H1 (cell line): ENCODE measurements at regions not wholly inside any gene's neighbourhood (a gene's known extent, or its start where the extent isn't known, plus 50 kb on each side); places are given as distances from the start of the nearest gene placed in this dataset.

Source experiments
- CTCF ChIA-PET: fragments of 300-600 bp; sonication (Branson Sonifier 250); formaldehyde crosslinking; loops from one replicate; lab custom pipeline; 2021; ENCODE audit not compliant: partially characterized antibody; lab: Charles Lee
- POLR2A ChIA-PET: fragments of 300-600 bp; sonication (Branson Sonifier 250); formaldehyde crosslinking; loops from one replicate; lab custom pipeline; 2021; ENCODE audit warnings: inconsistent platforms; ENCODE audit not compliant: partially characterized antibody; lab: Charles Lee
- DNase-seq, 2 experiments: peaks; one replicate each; pipeline versions ENCODE4 v3.0.0 to v3.0.0-alpha.2; 2010 to 2022; ENCODE audit warnings: low spot score in 2 of 2, low read depth in 1 of 2, mixed read lengths in 1 of 2
- FAIRE-seq: peaks from 2 replicates; lab custom pipeline; 2011; peaks lifted over from hg19 to GRCh38; lab: Jason Lieb, UNC
- H2AFZ ChIP-seq: 2 replicates; pipeline ENCODE4 v1.8.1; 2012; ENCODE audit warnings: low read length, inconsistent platforms
- H2AK5ac ChIP-seq: 2 replicates; pipeline ENCODE4 v1.6.1; 2013; ENCODE audit warnings: low read depth, low read length
- H2BK120ac ChIP-seq: replicated peaks from 2 replicates; pipeline ENCODE3; 2013; ENCODE audit warnings: low read depth, low read length, inconsistent platforms
- H2BK12ac ChIP-seq: 2 replicates; pipeline ENCODE4 v1.6.1; 2013; ENCODE audit warnings: low read depth, low read length
- H2BK15ac ChIP-seq: 2 replicates; pipeline ENCODE4 v1.6.1; 2013; ENCODE audit warnings: low read length
- H2BK20ac ChIP-seq: 2 replicates; pipeline ENCODE4 v1.6.1; 2013; ENCODE audit warnings: low read length
- H2BK5ac ChIP-seq: 2 replicates; pipeline ENCODE4 v1.6.1; 2013; ENCODE audit warnings: low read depth, low read length
- H3K14ac ChIP-seq: 2 replicates; pipeline ENCODE4 v1.6.1; 2013; ENCODE audit warnings: inconsistent platforms; ENCODE audit not compliant: insufficient read length
- H3K18ac ChIP-seq: 2 replicates; pipeline ENCODE4 v1.6.1; 2013; ENCODE audit warnings: low read length; ENCODE audit errors: extremely low read depth
- H3K23ac ChIP-seq: 2 replicates; pipeline ENCODE4 v1.6.1; 2013; ENCODE audit warnings: inconsistent platforms; ENCODE audit not compliant: insufficient read length
- H3K23me2 ChIP-seq: 2 replicates; pipeline ENCODE4 v1.6.1; 2013; ENCODE audit warnings: low read depth, low read length
- H3K27ac ChIP-seq: 2 replicates; pipeline ENCODE4 v1.6.1; 2011; ENCODE audit warnings: low read depth, low read length, inconsistent platforms
- H3K27me3 ChIP-seq, 4 experiments: replicated peaks in 1 of 4; 1 replicate in 1 of 4; 2 replicates in 3 of 4; pipeline versions ENCODE4 v1.6.1 to v1.8.1; 2011 to 2013; ENCODE audit warnings: low read length in 3 of 4, mild to moderate bottlenecking in 3 of 4, inconsistent platforms in 2 of 4, mixed read lengths in 2 of 4, moderate library complexity in 1 of 4; ENCODE audit not compliant: control insufficient read depth in 3 of 4, insufficient read depth in 3 of 4; ENCODE audit errors: extremely low read depth in 1 of 4
- H3K36me3 ChIP-seq, 4 experiments: 2 replicates each; pipeline versions ENCODE4 v1.6.1 to v1.8.1; 2011 to 2013; ENCODE audit warnings: mild to moderate bottlenecking in 4 of 4, low read length in 3 of 4, moderate library complexity in 2 of 4, control low read depth in 1 of 4, inconsistent platforms in 1 of 4; ENCODE audit not compliant: insufficient read depth in 4 of 4, control insufficient read depth in 2 of 4
- H3K4ac ChIP-seq: replicated peaks from 2 replicates; pipeline ENCODE3; 2013; ENCODE audit warnings: low read length, low read depth, mixed read lengths, inconsistent platforms; ENCODE audit not compliant: insufficient read length
- H3K4me1 ChIP-seq, 4 experiments: replicated peaks in 1 of 4; 1 replicate in 1 of 4; 2 replicates in 3 of 4; pipeline versions ENCODE4 v1.6.1 to v1.8.1; 2011 to 2013; ENCODE audit warnings: low read length in 3 of 4, inconsistent platforms in 2 of 4, mixed read lengths in 1 of 4; ENCODE audit not compliant: insufficient read depth in 4 of 4, control insufficient read depth in 3 of 4
- H3K4me2 ChIP-seq, 2 experiments: 2 replicates each; pipeline versions ENCODE4 v1.6.1 to v1.8.1; 2011 to 2013; ENCODE audit warnings: low read depth in 2 of 2, low read length in 2 of 2, control low read depth in 1 of 2, inconsistent platforms in 1 of 2, mild to moderate bottlenecking in 1 of 2; ENCODE audit not compliant: insufficient read depth in 1 of 2
- H3K4me3 ChIP-seq, 4 experiments: fragments of 200-600, 300-600 bp in 1 of 4; sonication (generic), shearing (Covaris generic), sonication (Bioruptor Twin) in 1 of 4; 2 replicates each; pipeline versions ENCODE4 v1.5.1 to v1.8.1; 2011 to 2016; ENCODE audit warnings: low read length in 4 of 4, low read depth in 3 of 4, control low read depth in 2 of 4, inconsistent platforms in 2 of 4, mild to moderate bottlenecking in 2 of 4, mixed read lengths in 1 of 4, moderate library complexity in 1 of 4; ENCODE audit not compliant: insufficient read depth in 2 of 4; ENCODE audit errors: extremely low read depth in 1 of 4
- H3K56ac ChIP-seq: replicated peaks from 2 replicates; pipeline ENCODE3; 2013; ENCODE audit warnings: low read depth, mild to moderate bottlenecking, mixed read lengths, low read length, inconsistent platforms; ENCODE audit not compliant: insufficient read length
- H3K79me1 ChIP-seq: 2 replicates; pipeline ENCODE4 v1.6.1; 2013; ENCODE audit warnings: low read depth, low read length, control low read depth
- H3K79me2 ChIP-seq, 2 experiments: 2 replicates each; pipeline versions ENCODE4 v1.6.1 to v1.8.1; 2012 to 2013; ENCODE audit warnings: low read length in 2 of 2, mild to moderate bottlenecking in 2 of 2, inconsistent platforms in 1 of 2; ENCODE audit not compliant: insufficient read depth in 2 of 2, control insufficient read depth in 1 of 2
- H3K9ac ChIP-seq, 4 experiments: replicated peaks in 1 of 4; 1 replicate in 1 of 4; 2 replicates in 3 of 4; pipeline versions ENCODE4 v1.6.1 to v1.8.1; 2011 to 2013; ENCODE audit warnings: low read depth in 3 of 4, low read length in 3 of 4, control low read depth in 2 of 4, mild to moderate bottlenecking in 2 of 4, moderate library complexity in 2 of 4, inconsistent platforms in 1 of 4; ENCODE audit errors: extremely low read depth in 1 of 4
- H3K9me3 ChIP-seq, 2 experiments: 2 replicates each; pipeline versions ENCODE4 v1.6.1 to v1.8.1; 2012 to 2013; ENCODE audit warnings: mild to moderate bottlenecking in 2 of 2, moderate library complexity in 2 of 2, control low read depth in 1 of 2, inconsistent platforms in 1 of 2, low read depth in 1 of 2, low read length in 1 of 2, mixed read lengths in 1 of 2; ENCODE audit not compliant: insufficient read depth in 2 of 2
- H4K20me1 ChIP-seq, 2 experiments: replicated peaks in 1 of 2; 2 replicates each; pipeline versions ENCODE3 to v1.8.1; 2011 to 2013; ENCODE audit warnings: inconsistent platforms in 2 of 2, low read length in 2 of 2, mild to moderate bottlenecking in 1 of 2; ENCODE audit not compliant: insufficient read depth in 2 of 2, control insufficient read depth in 1 of 2
- H4K5ac ChIP-seq: 2 replicates; pipeline ENCODE4 v1.6.1; 2013; ENCODE audit warnings: low read length, low read depth, mixed read lengths, inconsistent platforms; ENCODE audit not compliant: insufficient read length
- H4K8ac ChIP-seq: 2 replicates; pipeline ENCODE4 v1.8.0; 2013; ENCODE audit warnings: mild to moderate bottlenecking, moderate library complexity, low read length, inconsistent platforms; ENCODE audit not compliant: insufficient read depth; ENCODE audit errors: extremely low read depth
- H4K91ac ChIP-seq: replicated peaks from 2 replicates; pipeline ENCODE3; 2013; ENCODE audit warnings: low read length, mixed read lengths, inconsistent platforms; ENCODE audit not compliant: insufficient read length
- ATF3 ChIP-seq: IDR thresholded peaks from 2 replicates; pipeline ENCODE4 v1.6.1; 2011; ENCODE audit warnings: low read depth, mild to moderate bottlenecking, low read length; ENCODE audit not compliant: insufficient read depth
- CTCF ChIP-seq, 3 experiments: IDR thresholded peaks; 1 replicate in 2 of 3; 2 replicates in 1 of 3; pipeline versions ENCODE4 v1.5.1 to v1.6.1; 2011; ENCODE audit warnings: low read length in 3 of 3, mild to moderate bottlenecking in 3 of 3, inconsistent platforms in 2 of 3, low read depth in 1 of 3, moderate library complexity in 1 of 3; ENCODE audit not compliant: insufficient read depth in 1 of 3; ENCODE audit errors: control extremely low read depth in 1 of 3
- POLR2A ChIP-seq, 2 experiments: IDR thresholded peaks; 1 replicate in 1 of 2; 2 replicates in 1 of 2; pipeline ENCODE4 v1.6.1; 2011; ENCODE audit warnings: low read depth in 2 of 2, low read length in 2 of 2, mild to moderate bottlenecking in 2 of 2; ENCODE audit errors: control extremely low read depth in 1 of 2
- RAD21 ChIP-seq, 2 experiments: IDR thresholded peaks in 1 of 2; conservative IDR thresholded peaks in 1 of 2; 2 replicates each; pipeline ENCODE4 v1.6.1; 2011; ENCODE audit warnings: low read depth in 2 of 2, low read length in 2 of 2, improper control_type of control experiment in 1 of 2, inconsistent platforms in 1 of 2, mild to moderate bottlenecking in 1 of 2, moderate library complexity in 1 of 2
- RXRA ChIP-seq: IDR thresholded peaks from 2 replicates; pipeline ENCODE4 v1.6.1; 2011; ENCODE audit warnings: low read depth, mild to moderate bottlenecking, low read length, moderate library complexity; ENCODE audit not compliant: insufficient read depth
- SIN3A ChIP-seq, 2 experiments: IDR thresholded peaks in 1 of 2; conservative IDR thresholded peaks in 1 of 2; 2 replicates each; pipeline ENCODE4 v1.6.1; 2011 to 2012; ENCODE audit warnings: low read length in 2 of 2, improper control_type of control experiment in 1 of 2, low read depth in 1 of 2, mild to moderate bottlenecking in 1 of 2
- TBP ChIP-seq: IDR thresholded peaks from 2 replicates; pipeline ENCODE4 v1.6.1; 2011; ENCODE audit warnings: low read depth, low read length, improper control_type of control experiment
- WGBS, 2 experiments: shearing (Covaris generic) in 1 of 2; methylation state at CpG; one replicate each; pipeline versions ENCODE4 v1.1.6 to v1.1.7; 2013 to 2015; ENCODE audit warnings: low lambda C conversion rate in 2 of 2, mixed read lengths in 2 of 2, inconsistent platforms in 1 of 2, low coverage in 1 of 2, missing lambda C conversion rate in 1 of 2; ENCODE audit not compliant: insufficient replicate concordance in 2 of 2, insufficient coverage in 1 of 2, insufficient read length in 1 of 2; ENCODE audit errors: extremely low coverage in 1 of 2, missing lambda C conversion rate in 1 of 2; 5-methylcytosine and 5-hydroxymethylcytosine counted together

GRCh38 chr1:11352058-11352715 is 79.2 kb downstream of the UBIAD1 start:
- Histone ChIP-seq H2BK5ac (no peak overlapping the region), H3K4me3 (no peak overlapping the region), H3K4ac (no peak overlapping the region), H3K79me1 (no peaks in the 10 kb centered on the region), H3K79me2 (no peaks in the 10 kb centered on the region), H3K23me2 (no peaks in the 10 kb centered on the region; the same call in 1 of the 2 replicates)
- TF ChIP-seq RXRA: no peak
- TF ChIP-seq RAD21 (IDR thresholded peaks at IDR 0.05 in 1 of 2, conservative IDR thresholded peaks at IDR 0.05 in 1 of 2; ENCODE audit: low read depth in 2 of 2, low read length in 2 of 2): peak; percentile 22 to 29; a peak in 2 of 4 replicates
- no peak for TF ChIP-seq SIN3A (conservative IDR thresholded peaks at IDR 0.05 in 1 of 2, IDR thresholded peaks at IDR 0.05 in 1 of 2; ENCODE audit: low read depth in 1 of 2, low read length in 2 of 2)
- no peak for TF ChIP-seq ATF3
- no peak for TF ChIP-seq POLR2A (IDR thresholded peaks at IDR 0.05; ENCODE audit: control extremely low read depth in 1 of 2, low read depth in 2 of 2, low read length in 2 of 2)
- peak; percentile 30 to 62 (median 34); a peak in 3 of 4 replicates for TF ChIP-seq CTCF (IDR thresholded peaks at IDR 0.05; ENCODE audit: control extremely low read depth in 1 of 3, insufficient read depth in 1 of 3, low read depth in 1 of 3, low read length in 3 of 3)
- no peak for TF ChIP-seq TBP
- TF ChIP-seq, all 59 proteins: peak for 2
- no peak overlapping the region for H2AK5ac ChIP-seq
- no peaks in the 10 kb centered on the region for H3K9me3 ChIP-seq
- H3K9ac ChIP-seq: no peak overlapping the region
- 93% methylated on average over 8 of the region's 12 CpGs; no CpG with 5 or more reads in 1 of the 2 experiments for WGBS, 2 experiments
- H3K18ac ChIP-seq: no peak overlapping the region
- H2BK20ac ChIP-seq: no peak overlapping the region
- H4K5ac ChIP-seq: no peak overlapping the region
- no peak overlapping the region for H3K27ac ChIP-seq
- no peak overlapping the region for H4K91ac ChIP-seq
- no peak overlapping the region for H3K23ac ChIP-seq
- H2BK12ac ChIP-seq: no peak overlapping the region
- FAIRE-seq (no peak), DNase-seq (no peak)
- POLR2A ChIA-PET: interaction anchor here (1.6 kb wide), 1 partner anchor 12 kb away, joined by 4 read pairs; no protein-coding TSS in a partner anchor
- CTCF ChIA-PET: interaction anchor here (0.7 to 3.7 kb wide), 16 partner anchors 9 to 294 kb away, joined by 3 to 22 read pairs (median 4); partner anchors contain the start of gene DISP3
- no peak overlapping the region for H4K8ac ChIP-seq
- peaks cover 3 to 12% (median 9%) of the 10 kb centered on the region in 4 experiments for H3K4me1 ChIP-seq
- H3K36me3 ChIP-seq: no peaks in the 10 kb centered on the region
- no peak overlapping the region for H2BK15ac ChIP-seq
- no peak overlapping the region for H2BK120ac ChIP-seq
- H3K56ac ChIP-seq: no peak overlapping the region
- no peak overlapping the region for H3K14ac ChIP-seq
- no peak overlapping the region for H3K4me2 ChIP-seq
- H3K27me3 ChIP-seq: no peaks in the 10 kb centered on the region
- H2AFZ ChIP-seq: no peak overlapping the region
- no peaks in the 10 kb centered on the region for H4K20me1 ChIP-seq
